ENCODE measurements at regions not wholly inside any gene's neighbourhood (a gene's known extent, or its start where the extent isn't known, plus 50 kb on each side); places are given as distances from the start of the nearest gene placed in this dataset.
A peak's percentile ranks its signal among the peaks of the same experiment; 100 is the strongest.
"Not testable (repeated sequence)": the region's sequence is repeated elsewhere in the genome, so short reads cannot be mapped to it uniquely, and the experiment has no call there.

- Mint-ChIP-seq H3K27ac (no peak overlapping the region), H3K4me1 (no peaks in the 10 kb centered on the region), H3K36me3 (no peaks in the 10 kb centered on the region), H3K9me3 (peaks cover 0 to 9% (median 5%) of the 10 kb centered on the region in 7 donors), H3K4me3 (no peak overlapping the region), H3K27me3 (no peaks in the 10 kb centered on the region)
- no peak for ATAC-seq (ENCODE audit: low read depth in 2 of 2)
- DNase-seq, result no peak
These were observed 806.9 kb downstream of the DNAJB9 start for GRCh38 chr7:109376576-109376975.

GRCh38 chr7:109377076-109377884 lies 807.6 kb downstream of the DNAJB9 start:
- H3K9me3 Mint-ChIP-seq, result peaks cover 0 to 9% (median 5%) of the 10 kb centered on the region in 7 donors
- H3K27me3 Mint-ChIP-seq, result no peaks in the 10 kb centered on the region
- no peaks in the 10 kb centered on the region for H3K4me1 Mint-ChIP-seq
- H3K36me3 Mint-ChIP-seq, result no peaks in the 10 kb centered on the region
- DNase-seq, result no peak
- no peak for ATAC-seq (ENCODE audit: low read depth in 2 of 2)
- no peak overlapping the region for H3K4me3 Mint-ChIP-seq
- no peak overlapping the region for H3K27ac Mint-ChIP-seq

- H3K27me3 Mint-ChIP-seq, result no peaks in the 10 kb centered on the region
- H3K27ac Mint-ChIP-seq, result no peak overlapping the region
- H3K36me3 Mint-ChIP-seq, result no peaks in the 10 kb centered on the region
- no peak for ATAC-seq (ENCODE audit: low read depth in 2 of 2)
- no peaks in the 10 kb centered on the region for H3K4me1 Mint-ChIP-seq
- H3K9me3 Mint-ChIP-seq, result peaks cover 0 to 6% (median 1%) of the 10 kb centered on the region in 7 donors
- H3K4me3 Mint-ChIP-seq, result no peak overlapping the region
- DNase-seq, result no peak
These were observed 817.3 kb downstream of the DNAJB9 start for GRCh38 chr7:109386959-109387358.

GRCh38 chr7:109387530-109387929 lies 817.9 kb downstream of the DNAJB9 start:
- H3K4me3 Mint-ChIP-seq, result no peak overlapping the region
- DNase-seq (no peak), ATAC-seq (ENCODE audit: low read depth in 2 of 2) (no peak)
- peaks cover 0 to 6% (median 1%) of the 10 kb centered on the region in 7 donors for H3K9me3 Mint-ChIP-seq
- H3K27me3 Mint-ChIP-seq, result no peaks in the 10 kb centered on the region
- no peak overlapping the region for H3K27ac Mint-ChIP-seq
- no peaks in the 10 kb centered on the region for H3K4me1 Mint-ChIP-seq
- no peaks in the 10 kb centered on the region for H3K36me3 Mint-ChIP-seq

GRCh38 chr7:109391240-109391639 lies 821.6 kb downstream of the DNAJB9 start:
- no peak for ATAC-seq (ENCODE audit: low read depth in 2 of 2)
- no peaks in the 10 kb centered on the region for H3K36me3 Mint-ChIP-seq
- DNase-seq, result no peak
- no peak overlapping the region for H3K27ac Mint-ChIP-seq
- H3K4me3 Mint-ChIP-seq, result no peak overlapping the region
- no peaks in the 10 kb centered on the region for H3K4me1 Mint-ChIP-seq
- H3K27me3 Mint-ChIP-seq, result no peaks in the 10 kb centered on the region
- H3K9me3 Mint-ChIP-seq, result peaks cover 0 to 3% (median 0%) of the 10 kb centered on the region in 7 donors

- ATAC-seq (ENCODE audit: low read depth in 2 of 2), result no peak
- Mint-ChIP-seq H3K27me3 (no peaks in the 10 kb centered on the region), H3K27ac (no peak overlapping the region), H3K9me3 (peaks cover 0 to 7% (median 0%) of the 10 kb centered on the region in 7 donors), H3K4me3 (no peak overlapping the region), H3K36me3 (no peaks in the 10 kb centered on the region), H3K4me1 (no peaks in the 10 kb centered on the region)
- DNase-seq, result no peak
These were observed 832.4 kb downstream of the DNAJB9 start for GRCh38 chr7:109402107-109402506.

- Mint-ChIP-seq H3K27me3 (no peaks in the 10 kb centered on the region), H3K9me3 (peaks cover 0 to 5% (median 2%) of the 10 kb centered on the region in 7 donors), H3K4me3 (no peak overlapping the region), H3K36me3 (no peaks in the 10 kb centered on the region), H3K4me1 (no peaks in the 10 kb centered on the region), H3K27ac (no peak overlapping the region)
- ATAC-seq (ENCODE audit: low read depth in 2 of 2), result no peak
- DNase-seq, result no peak
These were observed 838.1 kb downstream of the DNAJB9 start for GRCh38 chr7:109407756-109408155.

GRCh38 chr7:109437957-109438356 lies 868.3 kb downstream of the DNAJB9 start:
- Mint-ChIP-seq H3K36me3 (no peaks in the 10 kb centered on the region), H3K4me3 (no peak overlapping the region), H3K27me3 (no peaks in the 10 kb centered on the region), H3K9me3 (peaks cover 0 to 7% (median 1%) of the 10 kb centered on the region in 7 donors), H3K27ac (no peak overlapping the region), H3K4me1 (no peaks in the 10 kb centered on the region)
- no peak for ATAC-seq (ENCODE audit: low read depth in 2 of 2)
- DNase-seq, result no peak

- Mint-ChIP-seq H3K9me3 (peaks cover 0 to 12% (median 4%) of the 10 kb centered on the region in 7 donors), H3K27ac (no peak overlapping the region), H3K4me1 (no peaks in the 10 kb centered on the region), H3K27me3 (no peaks in the 10 kb centered on the region), H3K4me3 (no peak overlapping the region), H3K36me3 (no peaks in the 10 kb centered on the region)
- no peak for ATAC-seq (ENCODE audit: low read depth in 2 of 2)
- DNase-seq, result no peak
These were observed 880.1 kb downstream of the DNAJB9 start for GRCh38 chr7:109449760-109450159.

- Mint-ChIP-seq H3K4me3 (no peak overlapping the region), H3K27me3 (no peaks in the 10 kb centered on the region), H3K4me1 (no peaks in the 10 kb centered on the region), H3K36me3 (no peaks in the 10 kb centered on the region), H3K27ac (no peak overlapping the region), H3K9me3 (peaks cover 0 to 12% (median 4%) of the 10 kb centered on the region in 7 donors)
- ATAC-seq (ENCODE audit: low read depth in 2 of 2) (no peak), DNase-seq (no peak)
These were observed 886.4 kb downstream of the DNAJB9 start for GRCh38 chr7:109456116-109456515.

GRCh38 chr7:109460296-109460695 lies 890.6 kb downstream of the DNAJB9 start:
- no peaks in the 10 kb centered on the region for H3K27me3 Mint-ChIP-seq
- H3K27ac Mint-ChIP-seq, result no peak overlapping the region
- H3K4me1 Mint-ChIP-seq, result no peaks in the 10 kb centered on the region
- DNase-seq (no peak), ATAC-seq (ENCODE audit: low read depth in 2 of 2) (no peak)
- no peaks in the 10 kb centered on the region for H3K36me3 Mint-ChIP-seq
- no peak overlapping the region for H3K4me3 Mint-ChIP-seq
- H3K9me3 Mint-ChIP-seq, result peaks cover 0 to 1% (median 0%) of the 10 kb centered on the region in 7 donors

GRCh38 chr7:109462171-109462570 lies 892.5 kb downstream of the DNAJB9 start:
- Mint-ChIP-seq H3K4me3 (no peak overlapping the region), H3K9me3 (peaks cover 0 to 1% (median 0%) of the 10 kb centered on the region in 7 donors), H3K4me1 (no peaks in the 10 kb centered on the region), H3K27me3 (no peaks in the 10 kb centered on the region), H3K36me3 (no peaks in the 10 kb centered on the region), H3K27ac (no peak overlapping the region)
- no peak for ATAC-seq (ENCODE audit: low read depth in 2 of 2)
- DNase-seq, result no peak

- DNase-seq; H3K27ac Mint-ChIP-seq; H3K9me3 Mint-ChIP-seq; H3K27me3 Mint-ChIP-seq; H3K36me3 Mint-ChIP-seq; H3K4me1 Mint-ChIP-seq; H3K4me3 Mint-ChIP-seq; ATAC-seq (ENCODE audit: low read depth in 2 of 2): not testable (repeated sequence)
These were observed 898.1 kb downstream of the DNAJB9 start for GRCh38 chr7:109467729-109468128.

GRCh38 chr7:109473172-109473571 lies 903.5 kb downstream of the DNAJB9 start:
- Mint-ChIP-seq H3K4me1 (no peaks in the 10 kb centered on the region), H3K36me3 (no peaks in the 10 kb centered on the region), H3K27ac (peak overlapping the region in 1 of 6 donors; percentile 62), H3K9me3 (peaks cover 0 to 3% (median 0%) of the 10 kb centered on the region in 7 donors), H3K27me3 (no peaks in the 10 kb centered on the region), H3K4me3 (no peak overlapping the region)
- ATAC-seq (ENCODE audit: low read depth in 2 of 2), result no peak
- DNase-seq, result no peak
